IMR-90 (cell line): ENCODE measurements at regions not wholly inside any gene's neighbourhood (a gene's known extent, or its start where the extent isn't known, plus 50 kb on each side); places are given as distances from the start of the nearest gene placed in this dataset.

ENCODE experiments used
- ATAC-seq: fragments of 200-7000 bp; cut with Tn5 transposase; 2 replicates; pipeline ENCODE4 v1.9.1; 2020; ENCODE audit warnings: low read depth, mild to moderate bottlenecking, moderate library complexity
- BruUV-seq: library from RNA; stranded (reverse); fragments of 400-500 nt; replicated peaks from 2 replicates; lab custom pipeline; 2021; lab: Mats Ljungman, UMichigan
- CTCF ChIA-PET: fragments of 300-600 bp; formaldehyde crosslinking; extraction: SDS; loops from one replicate; lab custom pipeline; 2021; ENCODE audit warnings: antibody characterized with exemption; lab: Yijun Ruan, JAX
- POLR2A ChIA-PET: fragments of 300-600 bp; sonication (Branson Sonifier 250); formaldehyde crosslinking; loops from one replicate; lab custom pipeline; 2022; ENCODE audit warnings: antibody characterized with exemption; ENCODE audit not compliant: unreplicated experiment; lab: Charles Lee
- DNase-seq: peaks from one replicate; pipeline ENCODE4 v3.0.0; 2013
- H2AFZ ChIP-seq: replicated peaks from 2 replicates; pipeline ENCODE3; 2013; ENCODE audit warnings: low read length, mild to moderate bottlenecking; ENCODE audit not compliant: poor library complexity
- H2AK5ac ChIP-seq: 2 replicates; pipeline ENCODE4 v1.6.1; 2013; ENCODE audit warnings: low read depth, low read length, inconsistent platforms
- H2AK9ac ChIP-seq: replicated peaks from 2 replicates; pipeline ENCODE3; 2013; ENCODE audit warnings: mild to moderate bottlenecking, low read depth, low read length, moderate library complexity; ENCODE audit not compliant: poor library complexity
- H2BK120ac ChIP-seq: 2 replicates; pipeline ENCODE4 v1.6.1; 2013; ENCODE audit warnings: low read depth, low read length, inconsistent platforms
- H2BK15ac ChIP-seq: 3 replicates; pipeline ENCODE4 v1.6.1; 2013; ENCODE audit warnings: low read depth, low read length, inconsistent platforms
- H2BK20ac ChIP-seq: 2 replicates; pipeline ENCODE4 v1.6.1; 2013; ENCODE audit warnings: low read depth, mild to moderate bottlenecking, inconsistent platforms, low read length, moderate library complexity
- H2BK5ac ChIP-seq: 2 replicates; pipeline ENCODE4 v1.6.1; 2013; ENCODE audit warnings: mild to moderate bottlenecking, low read depth, low read length, inconsistent platforms; ENCODE audit not compliant: poor library complexity, severe bottlenecking
- H3K14ac ChIP-seq: replicated peaks from 2 replicates; pipeline ENCODE4 v1.6.1; 2013; ENCODE audit warnings: low read depth, low read length, inconsistent platforms
- H3K18ac ChIP-seq: 2 replicates; pipeline ENCODE4 v1.6.1; 2013; ENCODE audit warnings: low read depth, low read length, control low read depth
- H3K23ac ChIP-seq: 2 replicates; pipeline ENCODE4 v1.6.1; 2013; ENCODE audit warnings: low read depth, low read length, inconsistent platforms
- H3K27ac ChIP-seq: 2 replicates; pipeline ENCODE4 v1.5.1; 2013; ENCODE audit warnings: mild to moderate bottlenecking, control low read depth, low read length; ENCODE audit not compliant: insufficient read depth
- H3K27me3 ChIP-seq: 2 replicates; pipeline ENCODE4 v1.6.1; 2013; ENCODE audit warnings: low read length; ENCODE audit not compliant: control insufficient read depth, insufficient read depth
- H3K36me3 ChIP-seq: 2 replicates; pipeline ENCODE4 v1.6.1; 2013; ENCODE audit warnings: low read length, mixed read lengths; ENCODE audit not compliant: control insufficient read depth, insufficient read depth
- H3K4ac ChIP-seq: 2 replicates; pipeline ENCODE4 v1.6.1; 2013; ENCODE audit warnings: low read depth, low read length, inconsistent platforms
- H3K4me1 ChIP-seq: 2 replicates; pipeline ENCODE4 v1.6.1; 2013; ENCODE audit warnings: low read length, mixed read lengths; ENCODE audit not compliant: control insufficient read depth, insufficient read depth
- H3K4me2 ChIP-seq: 2 replicates; pipeline ENCODE4 v1.6.1; 2013; ENCODE audit warnings: low read depth, mild to moderate bottlenecking, control low read depth, low read length, moderate library complexity
- H3K4me3 ChIP-seq: 2 replicates; pipeline ENCODE4 v1.5.1; 2013; ENCODE audit warnings: low read depth, mild to moderate bottlenecking, control low read depth, low read length, moderate library complexity; ENCODE audit not compliant: insufficient read depth
- H3K56ac ChIP-seq: 2 replicates; pipeline ENCODE4 v1.6.1; 2013; ENCODE audit warnings: low read length, inconsistent platforms; ENCODE audit not compliant: insufficient read depth; ENCODE audit errors: extremely low read depth
- H3K79me1 ChIP-seq, 2 experiments: 2 replicates each; pipeline ENCODE4 v1.6.1; 2013; ENCODE audit warnings: low read length in 2 of 2, inconsistent platforms in 1 of 2, low read depth in 1 of 2
- H3K9ac ChIP-seq: 2 replicates; pipeline ENCODE4 v1.6.1; 2013; ENCODE audit warnings: low read depth, low read length, control low read depth
- H3K9me1 ChIP-seq: 2 replicates; pipeline ENCODE4 v1.6.1; 2013; ENCODE audit warnings: low read length, inconsistent platforms; ENCODE audit not compliant: insufficient read depth
- H3K9me3 ChIP-seq: 2 replicates; pipeline ENCODE4 v1.6.1; 2013; ENCODE audit warnings: low read length; ENCODE audit not compliant: control insufficient read depth, insufficient read depth
- H4K20me1 ChIP-seq: 2 replicates; pipeline ENCODE4 v1.6.1; 2013; ENCODE audit warnings: low read length, inconsistent platforms; ENCODE audit not compliant: insufficient read depth
- H4K5ac ChIP-seq: 2 replicates; pipeline ENCODE4 v1.6.1; 2013; ENCODE audit warnings: mild to moderate bottlenecking, low read depth, low read length, control low read depth
- H4K8ac ChIP-seq, 2 experiments: 2 replicates each; pipeline ENCODE4 v1.6.1; 2013; ENCODE audit warnings: low read depth in 2 of 2, low read length in 2 of 2, control low read depth in 1 of 2, inconsistent platforms in 1 of 2
- H4K91ac ChIP-seq: 2 replicates; pipeline ENCODE4 v1.6.1; 2013; ENCODE audit warnings: low read depth, low read length, inconsistent platforms; ENCODE audit not compliant: insufficient read depth
- BHLHE40 ChIP-seq: fragments of 150-350 bp; IDR thresholded peaks from 2 replicates; pipeline ENCODE4 v1.6.1; 2016; ENCODE audit warnings: mild to moderate bottlenecking, low read depth, low read length
- CEBPB ChIP-seq: IDR thresholded peaks from 2 replicates; pipeline ENCODE4 v1.6.1; 2012; ENCODE audit warnings: low read depth, low read length, improper control_type of control experiment
- CTCF ChIP-seq: conservative IDR thresholded peaks from 2 replicates; pipeline ENCODE4 v1.5.1; 2012; ENCODE audit warnings: mild to moderate bottlenecking, low read depth, low read length, improper control_type of control experiment
- FOS ChIP-seq: fragments of 150-350 bp; IDR thresholded peaks from 2 replicates; pipeline ENCODE4 v1.6.1; 2016; ENCODE audit warnings: low read depth, low read length
- MAFK ChIP-seq: IDR thresholded peaks from 2 replicates; pipeline ENCODE4 v1.6.1; 2012; ENCODE audit warnings: low read depth, low read length, improper control_type of control experiment
- MAZ ChIP-seq: IDR thresholded peaks from 2 replicates; pipeline ENCODE4 v1.6.1; 2012; ENCODE audit warnings: low read depth, mild to moderate bottlenecking, low read length, improper control_type of control experiment, moderate library complexity, borderline replicate concordance
- MXI1 ChIP-seq: IDR thresholded peaks from 2 replicates; pipeline ENCODE4 v1.6.1; 2012; ENCODE audit warnings: low read depth, mild to moderate bottlenecking, low read length, moderate library complexity, borderline replicate concordance
- POLR2A ChIP-seq: IDR thresholded peaks from 2 replicates; pipeline ENCODE4 v1.6.1; 2012; ENCODE audit warnings: mild to moderate bottlenecking, low read depth, low read length
- RFX5 ChIP-seq: IDR thresholded peaks from 2 replicates; pipeline ENCODE4 v1.8.0; 2012; ENCODE audit warnings: low read depth, mild to moderate bottlenecking, low read length, moderate library complexity
- WGBS, 2 experiments: methylation state at CpG; one replicate each; pipeline versions ENCODE4 v1.1.5 to v1.1.7; 2013; ENCODE audit warnings: missing lambda C conversion rate in 2 of 2; ENCODE audit not compliant: insufficient read length in 1 of 2; ENCODE audit errors: extremely low coverage in 2 of 2; 5-methylcytosine and 5-hydroxymethylcytosine counted together
- dilution Hi-C: fragments of 300-500 bp; cut with HindIII; formaldehyde crosslinking; loops from one replicate; pipeline ENCODE4 v1.14.3; 2018; ENCODE audit warnings: low sequenced_read_pairs; ENCODE audit not compliant: unreplicated experiment
- in situ Hi-C: fragments of 300-500 bp; cut with MboI; formaldehyde crosslinking; loops from 3 replicates; pipeline ENCODE4 v1.14.3; 2019; ENCODE audit warnings: low sequenced_read_pairs, inconsistent platforms, mixed read lengths
- intact Hi-C: fragments of 100-400 bp; cut with micrococcal nuclease; formaldehyde crosslinking; loops from 2 replicates; pipeline ENCODE4 v1.10.0; 2022

DNA sequence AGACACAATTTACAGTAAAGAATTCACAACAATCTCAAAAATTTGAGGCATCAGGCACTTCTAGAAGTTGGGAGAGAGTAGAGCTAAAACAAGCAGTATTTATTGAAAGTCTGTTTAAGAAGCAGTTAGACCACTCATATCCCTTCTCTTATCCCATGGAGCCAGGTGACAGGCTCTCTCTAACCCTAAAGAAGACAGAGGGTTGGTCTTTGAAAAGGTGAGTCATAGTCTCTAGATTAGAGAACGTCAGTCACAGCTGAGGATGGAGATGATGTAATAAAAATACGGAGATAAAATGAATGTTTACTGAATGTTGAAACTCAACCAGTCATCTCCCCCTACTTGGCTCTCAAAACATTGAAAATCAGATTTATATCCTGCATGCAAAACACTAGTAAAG is 223.8 kb downstream of the CHIC2 start:
- WGBS, 2 experiments = no CpG with 5 or more reads among the region's 2 CpGs
- BruUV-seq = no TSS peak
- no peak overlapping the region for H4K8ac ChIP-seq
- peak overlapping the region; percentile 36 for H3K4me2 ChIP-seq
- H4K20me1 ChIP-seq = no peaks in the 10 kb centered on the region
- peak overlapping the region; percentile 29 for H2BK5ac ChIP-seq
- H3K4ac ChIP-seq = no peak overlapping the region
- dilution Hi-C loops = no loop called here
- H2AK5ac ChIP-seq = no peak overlapping the region
- H2AK9ac ChIP-seq = no peak overlapping the region
- no peak overlapping the region for H2AFZ ChIP-seq
- H3K9me1 ChIP-seq = no peaks in the 10 kb centered on the region
- no peak overlapping the region; the same call in 1 of the 2 replicates for H3K27ac ChIP-seq
- H3K79me1 ChIP-seq = no peaks in the 10 kb centered on the region
- H3K14ac ChIP-seq = no peak overlapping the region
- peaks cover 7% of the 10 kb centered on the region for H3K4me1 ChIP-seq
- H3K18ac ChIP-seq = peak overlapping the region; percentile 46
- peak overlapping the region; percentile 36; the same call in 1 of the 2 replicates for H4K5ac ChIP-seq
- no peaks in the 10 kb centered on the region for H3K36me3 ChIP-seq
- no peaks in the 10 kb centered on the region for H3K9me3 ChIP-seq
- intact Hi-C loops = no loop called here
- ChIA-PET POLR2A (no interaction called here), CTCF (no interaction called here)
- no peak overlapping the region for H2BK120ac ChIP-seq
- peak; percentile 20; the same call in 1 of the 2 replicates for TF ChIP-seq BHLHE40
- no peak for TF ChIP-seq MXI1
- TF ChIP-seq RFX5 = peak; percentile 74; the same call in 1 of the 2 replicates
- peak; percentile 91 for TF ChIP-seq FOS
- no peak for TF ChIP-seq MAFK
- peak; percentile 83 for TF ChIP-seq CEBPB
- TF ChIP-seq MAZ = no peak
- no peak for TF ChIP-seq CTCF
- no peak for TF ChIP-seq POLR2A
- H4K91ac ChIP-seq = no peak overlapping the region
- no peak overlapping the region for H3K9ac ChIP-seq
- no peak overlapping the region for H3K23ac ChIP-seq
- in situ Hi-C loops = no loop called here
- peak; percentile 77 for DNase-seq
- H3K56ac ChIP-seq = no peak overlapping the region
- no peak overlapping the region for H2BK20ac ChIP-seq
- no peak overlapping the region; the same call in 2 of the 3 replicates for H2BK15ac ChIP-seq
- H3K4me3 ChIP-seq = no peak overlapping the region
- no peaks in the 10 kb centered on the region for H3K27me3 ChIP-seq
- ATAC-seq = peak; percentile 78
